GM21447 (cell line): ENCODE measurements at regions not wholly inside any gene's neighbourhood (a gene's known extent, or its start where the extent isn't known, plus 50 kb on each side); places are given as distances from the start of the nearest gene placed in this dataset.

ENCODE experiments used
- ATAC-seq: cut with Tn5 transposase; IDR thresholded peaks from one replicate; pipeline ENCODE4 v1.9.1; 2021; ENCODE audit not compliant: unreplicated experiment

DNA sequence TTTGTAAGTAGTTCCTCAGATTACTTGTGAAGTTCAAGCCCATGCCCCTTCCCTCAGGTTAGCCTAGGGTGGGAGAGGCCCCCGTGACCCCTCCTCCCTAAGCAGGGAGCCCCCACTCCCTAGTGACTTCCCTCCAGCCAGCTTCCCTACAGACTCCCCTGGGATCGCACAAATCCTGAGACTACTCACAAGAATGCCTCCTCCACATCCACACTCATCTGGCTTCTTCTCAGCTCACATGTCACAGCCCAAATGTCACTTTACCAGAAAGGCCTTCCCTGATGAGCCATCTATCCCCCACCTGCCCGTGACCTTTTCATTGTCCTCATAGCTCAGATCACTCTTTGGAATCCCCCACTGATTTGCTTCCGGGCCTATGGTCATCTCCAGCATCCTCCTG lies 96.7 kb upstream of the ARAP3 start:
- no peak for ATAC-seq

- no peak for ATAC-seq
These were observed 96.2 kb upstream of the ARAP3 start for GRCh38 chr5:141778206-141778605.

- ATAC-seq = no peak
These were observed 95.7 kb upstream of the ARAP3 start for GRCh38 chr5:141777711-141778110.

DNA sequence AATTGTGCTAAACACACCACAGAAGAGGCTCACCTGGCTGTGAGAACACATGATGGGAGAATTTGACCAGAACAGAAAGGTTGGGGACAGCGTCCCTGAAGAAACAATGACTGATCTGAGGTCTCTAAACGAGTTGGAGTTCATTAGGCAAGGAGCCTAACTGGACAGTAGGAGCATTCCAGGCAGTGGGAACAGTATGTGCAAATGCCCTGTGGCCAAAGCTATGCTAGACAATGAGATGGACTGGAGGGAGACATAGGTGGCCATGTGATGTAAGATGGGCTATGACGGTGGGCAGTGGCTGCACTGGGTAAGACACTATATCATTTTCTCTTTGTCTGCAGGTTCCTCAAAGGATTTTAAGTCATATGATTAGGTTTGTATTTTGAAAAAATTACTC lies 95.1 kb upstream of the ARAP3 start:
- ATAC-seq = no peak

DNA sequence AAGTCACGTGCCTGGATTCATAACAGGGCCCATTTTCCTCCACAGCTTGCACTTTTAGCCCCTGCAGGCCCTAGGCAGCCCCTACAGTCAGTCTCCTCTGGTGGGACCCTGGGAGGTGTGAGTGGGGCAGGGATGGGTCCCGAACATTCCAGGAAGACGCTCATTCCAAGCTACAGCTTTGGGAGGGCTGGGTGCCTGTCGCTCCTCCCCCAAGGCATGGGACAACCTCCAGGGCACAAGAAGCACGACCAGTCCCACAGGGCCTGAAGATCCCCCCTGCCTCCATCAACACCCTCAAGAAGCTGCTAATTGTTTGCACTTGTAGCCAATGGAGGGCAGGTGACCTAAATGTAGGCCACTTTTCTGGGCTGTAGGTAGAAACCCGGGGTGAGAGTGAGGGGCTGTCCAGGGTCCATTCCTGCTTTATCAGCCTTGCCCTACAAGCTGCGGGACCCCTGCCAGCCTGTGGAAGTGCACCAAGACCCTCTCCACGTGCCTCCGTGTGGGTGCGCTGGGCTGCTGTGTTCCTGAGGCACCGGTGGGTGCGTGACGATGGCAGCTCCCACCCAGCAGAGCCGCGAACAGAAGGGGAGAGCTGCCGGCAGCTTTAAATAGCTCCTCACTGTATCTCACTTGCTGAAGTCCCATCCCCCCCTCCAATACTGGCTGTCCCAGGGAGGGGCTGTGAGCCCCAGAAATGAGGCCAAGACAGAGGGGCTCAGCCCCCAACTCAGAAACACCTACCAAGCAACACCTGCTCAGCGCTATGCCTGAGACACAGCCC lies 91.9 kb upstream of the ARAP3 start:
- ATAC-seq = no peak

DNA sequence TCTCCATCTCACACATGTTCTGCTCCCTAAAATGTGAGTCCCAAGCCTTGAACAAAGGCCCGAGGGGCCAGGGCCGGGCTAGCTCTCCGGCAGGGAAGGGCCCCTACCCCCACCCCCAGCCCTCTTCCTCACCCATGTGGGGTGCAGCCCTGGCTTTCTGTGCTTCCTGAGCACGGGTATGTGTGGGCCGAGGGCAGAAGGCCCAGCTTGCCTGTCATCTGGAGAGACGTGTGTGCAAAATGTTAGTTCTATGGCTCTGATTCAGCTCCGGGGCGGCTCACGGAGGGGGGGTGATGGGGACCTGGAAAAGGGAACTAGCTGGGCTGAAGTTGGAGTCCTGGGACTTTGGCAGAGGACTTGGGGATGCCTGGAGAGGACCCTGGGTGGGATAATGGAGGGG lies 90.3 kb upstream of the ARAP3 start:
- no peak for ATAC-seq

DNA sequence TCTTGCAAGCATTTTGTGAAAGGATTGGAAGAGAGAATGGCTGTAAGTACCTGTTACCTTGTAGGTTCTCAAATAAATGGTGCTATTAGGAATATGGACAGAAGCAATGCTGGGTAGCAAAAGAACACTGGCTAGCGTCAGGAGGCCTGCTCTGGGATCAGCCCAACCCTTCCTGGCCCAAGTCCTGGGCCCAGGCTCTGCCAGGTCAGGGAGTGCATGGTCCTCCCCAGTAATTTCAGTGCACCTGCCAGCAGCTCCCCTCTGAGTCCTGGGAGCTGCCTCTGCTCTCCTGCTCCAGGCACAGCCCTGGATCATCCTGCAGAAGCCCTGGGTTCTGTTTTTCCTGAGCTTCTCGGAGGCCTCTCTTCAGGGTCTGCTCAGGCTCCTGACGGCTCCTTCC lies 89.5 kb upstream of the ARAP3 start:
- no peak for ATAC-seq

GRCh38 chr5:141771031-141771430 lies 89.0 kb upstream of the ARAP3 start:
- ATAC-seq = no peak

- no peak for ATAC-seq
These were observed 87.6 kb upstream of the ARAP3 start for GRCh38 chr5:141769671-141770070.

- no peak for ATAC-seq
These were observed 85.6 kb upstream of the ARAP3 start for GRCh38 chr5:141767671-141768070.

GRCh38 chr5:141765896-141766551 lies 84.0 kb upstream of the ARAP3 start:
- ATAC-seq = no peak

DNA sequence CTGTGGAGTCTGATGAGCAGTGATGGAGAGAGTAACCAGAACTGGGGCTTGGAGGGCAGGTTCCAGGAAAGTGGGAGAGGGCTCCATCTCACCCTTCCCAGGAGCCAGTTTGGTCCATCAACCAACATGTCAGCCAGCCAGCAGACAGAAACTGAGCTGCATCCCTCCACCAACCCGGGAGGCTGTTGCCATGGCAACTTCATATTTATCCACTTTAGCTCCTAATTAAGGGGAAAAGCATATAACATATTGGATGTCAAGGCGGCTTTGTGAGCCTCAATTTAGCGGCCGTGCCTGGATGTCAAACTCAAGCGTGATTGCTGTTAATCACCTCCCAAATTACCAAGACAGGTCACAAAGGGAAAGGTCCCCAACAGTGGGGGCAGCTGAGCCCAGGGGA lies 81.5 kb upstream of the ARAP3 start:
- ATAC-seq = no peak

DNA sequence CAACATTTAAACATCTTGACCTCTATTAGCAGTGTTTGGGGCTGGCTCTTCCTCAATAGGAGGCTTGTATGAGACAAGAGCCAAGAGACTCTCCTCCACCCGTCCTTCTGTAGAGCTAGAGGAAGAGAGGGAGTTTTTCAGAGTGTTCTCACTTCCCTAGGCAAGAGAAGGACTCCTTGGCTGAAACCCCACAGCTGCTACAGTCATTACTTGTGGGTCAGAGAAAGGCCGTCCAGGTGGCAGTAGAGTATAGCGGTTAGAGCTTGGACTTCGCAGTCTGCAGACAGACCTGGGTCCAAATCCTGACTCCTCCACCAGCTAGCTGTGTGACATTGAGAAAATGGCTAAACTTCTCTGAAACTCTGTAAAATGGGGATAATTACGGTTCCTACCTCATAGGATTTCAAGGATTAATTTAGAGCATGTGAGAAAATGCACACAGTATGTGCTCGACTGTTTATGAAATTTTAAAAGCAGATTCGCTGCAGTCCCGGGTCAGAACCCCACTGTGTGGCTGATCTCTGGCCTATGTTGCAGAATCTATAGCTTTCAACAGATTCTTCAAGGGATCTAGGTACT lies 80.8 kb upstream of the ARAP3 start:
- ATAC-seq = no peak

GRCh38 chr5:141762316-141762715 lies 80.3 kb upstream of the ARAP3 start:
- ATAC-seq = no peak

DNA sequence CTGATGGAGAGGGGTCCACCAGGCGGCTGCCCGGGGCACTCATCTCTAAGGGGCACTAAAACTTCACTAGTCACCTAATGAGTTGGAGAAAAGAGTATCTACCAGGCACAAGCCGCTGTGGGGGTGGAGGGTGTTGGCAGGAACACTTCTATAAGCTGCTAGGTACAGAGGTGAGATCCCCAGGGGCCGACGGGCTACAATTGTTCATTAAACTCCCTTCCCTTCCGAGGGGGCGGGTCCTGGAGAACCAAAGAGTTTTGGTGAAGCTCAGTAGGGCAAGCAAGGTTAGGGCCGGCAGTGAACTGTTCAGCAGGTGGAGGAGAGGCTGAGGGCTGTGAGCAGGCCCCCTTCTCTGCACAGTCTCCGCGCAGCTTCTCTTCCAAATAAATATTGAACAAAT lies 78.7 kb upstream of the ARAP3 start:
- no peak for ATAC-seq

DNA sequence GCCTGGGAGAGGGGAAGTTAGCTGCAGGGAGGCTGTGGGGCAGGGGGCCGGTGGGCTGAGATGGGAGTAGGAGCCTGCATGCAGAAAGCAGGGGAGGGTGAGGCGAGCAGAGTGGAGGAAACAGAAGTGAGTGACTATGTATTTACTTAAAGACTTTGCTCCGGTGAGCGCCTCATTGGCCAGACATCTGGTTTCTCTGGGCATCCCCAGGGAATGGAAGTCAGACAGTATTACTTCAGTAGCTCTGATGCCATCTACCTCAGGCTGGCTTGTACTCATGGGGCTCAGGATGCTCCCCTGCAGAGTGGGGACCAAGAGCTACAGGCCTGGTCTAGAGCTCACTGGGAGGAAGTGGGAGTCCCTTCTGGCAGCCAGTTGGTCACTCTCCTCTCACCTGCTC lies 78.2 kb upstream of the ARAP3 start:
- ATAC-seq = no peak

DNA sequence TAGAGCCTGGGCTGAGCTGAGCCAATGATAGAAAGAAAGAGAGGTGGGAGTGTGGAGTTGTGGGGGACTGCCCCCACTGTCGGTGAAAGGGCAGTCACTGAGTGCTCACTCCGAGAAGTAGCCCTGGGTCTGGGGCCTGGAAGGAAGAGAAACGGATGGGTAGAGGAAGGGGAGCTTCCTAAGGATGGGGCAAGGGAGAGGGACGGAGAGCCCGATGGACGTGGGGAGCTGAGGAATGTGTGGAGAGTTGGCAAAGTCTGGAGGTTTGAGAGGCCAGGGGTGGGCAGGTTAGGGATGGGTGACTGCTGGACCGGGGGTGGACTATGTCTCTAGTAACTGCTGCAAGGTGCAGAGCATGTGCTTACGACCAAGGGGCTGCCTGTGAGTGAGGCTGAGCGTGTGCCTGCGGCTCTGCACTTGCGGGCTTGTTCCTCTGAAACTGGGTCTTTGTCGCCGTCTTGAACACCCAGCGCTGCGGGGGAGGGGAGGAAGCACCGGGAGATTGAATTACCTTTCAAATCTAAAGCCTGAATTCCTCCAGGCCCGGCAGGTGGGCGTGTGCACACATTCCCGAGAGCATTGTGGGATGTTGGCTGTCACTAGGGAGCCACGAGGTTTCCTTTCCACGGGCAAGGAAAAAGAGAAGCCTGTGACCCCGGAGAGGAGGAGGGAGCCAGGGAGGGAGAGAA lies 76.4 kb upstream of the ARAP3 start:
- ATAC-seq = no peak

- ATAC-seq = no peak
These were observed 75.4 kb upstream of the ARAP3 start for GRCh38 chr5:141757402-141757801.

- ATAC-seq = no peak
These were observed 74.2 kb upstream of the ARAP3 start for GRCh38 chr5:141756196-141756595.

GRCh38 chr5:141753971-141754713 lies 72.1 kb upstream of the ARAP3 start:
- ATAC-seq = no peak
